Tibial nerve (tissue), 3 donors: ENCODE measurements at regions not wholly inside any gene's neighbourhood (a gene's known extent, or its start where the extent isn't known, plus 50 kb on each side); places are given as distances from the start of the nearest gene placed in this dataset.

Source experiments
- POLR2A ChIP-seq, 2 donors: fragments of 450-650 bp; IDR thresholded peaks; one replicate each; pipeline ENCODE4 v1.6.1; 2017; ENCODE audit warnings: antibody characterized with exemption in 2 of 2, mild to moderate bottlenecking in 2 of 2, moderate library complexity in 2 of 2
- TF ChIP-seq, protein P1 (sequence below), 5 experiments: fragments of 200-600 bp in 3 of 5; fragments of 450-650 bp in 2 of 5; sonication (generic) in 3 of 5; IDR thresholded peaks; one replicate each; pipeline ENCODE4 v1.5.1; 2016 to 2019; ENCODE audit warnings: antibody characterized with exemption in 5 of 5, mild to moderate bottlenecking in 3 of 5, moderate library complexity in 2 of 5

GRCh38 chr6:44560458-44561059 lies 173.1 kb downstream of the CDC5L start:
- no peak for TF ChIP-seq POLR2A (IDR thresholded peaks at IDR 0.05)
- TF ChIP-seq, protein P1, sequence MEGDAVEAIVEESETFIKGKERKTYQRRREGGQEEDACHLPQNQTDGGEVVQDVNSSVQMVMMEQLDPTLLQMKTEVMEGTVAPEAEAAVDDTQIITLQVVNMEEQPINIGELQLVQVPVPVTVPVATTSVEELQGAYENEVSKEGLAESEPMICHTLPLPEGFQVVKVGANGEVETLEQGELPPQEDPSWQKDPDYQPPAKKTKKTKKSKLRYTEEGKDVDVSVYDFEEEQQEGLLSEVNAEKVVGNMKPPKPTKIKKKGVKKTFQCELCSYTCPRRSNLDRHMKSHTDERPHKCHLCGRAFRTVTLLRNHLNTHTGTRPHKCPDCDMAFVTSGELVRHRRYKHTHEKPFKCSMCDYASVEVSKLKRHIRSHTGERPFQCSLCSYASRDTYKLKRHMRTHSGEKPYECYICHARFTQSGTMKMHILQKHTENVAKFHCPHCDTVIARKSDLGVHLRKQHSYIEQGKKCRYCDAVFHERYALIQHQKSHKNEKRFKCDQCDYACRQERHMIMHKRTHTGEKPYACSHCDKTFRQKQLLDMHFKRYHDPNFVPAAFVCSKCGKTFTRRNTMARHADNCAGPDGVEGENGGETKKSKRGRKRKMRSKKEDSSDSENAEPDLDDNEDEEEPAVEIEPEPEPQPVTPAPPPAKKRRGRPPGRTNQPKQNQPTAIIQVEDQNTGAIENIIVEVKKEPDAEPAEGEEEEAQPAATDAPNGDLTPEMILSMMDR (IDR thresholded peaks at IDR 0.05) = no peak
